ENCODE measurements at regions not wholly inside any gene's neighbourhood (a gene's known extent, or its start where the extent isn't known, plus 50 kb on each side); places are given as distances from the start of the nearest gene placed in this dataset.

- no peak for TF ChIP-seq GATA3 (IDR thresholded peaks at IDR 0.05; ENCODE audit: low read depth, low read length)
- no peak for TF ChIP-seq GATA2 (IDR thresholded peaks at IDR 0.05; ENCODE audit: low read depth, low read length)
Measured at GRCh38 chr6:100944644-100945043, 63.5 kb upstream of the ASCC3 start.

All from SH-SY5Y (cell line).